Embryonic facial prominence (tissue), 1 donor: ENCODE measurements at regions not wholly inside any gene's neighbourhood (a gene's known extent, or its start where the extent isn't known, plus 50 kb on each side); places are given as distances from the start of the nearest gene placed in this dataset.
"Not testable (repeated sequence)": the region's sequence is repeated elsewhere in the genome, so short reads cannot be mapped to it uniquely, and the experiment has no call there.

Experiments used
- DNase-seq: peaks from one replicate; pipeline ENCODE4 v3.0.0-alpha.2; 2016; ENCODE audit errors: extremely low spot score

DNA sequence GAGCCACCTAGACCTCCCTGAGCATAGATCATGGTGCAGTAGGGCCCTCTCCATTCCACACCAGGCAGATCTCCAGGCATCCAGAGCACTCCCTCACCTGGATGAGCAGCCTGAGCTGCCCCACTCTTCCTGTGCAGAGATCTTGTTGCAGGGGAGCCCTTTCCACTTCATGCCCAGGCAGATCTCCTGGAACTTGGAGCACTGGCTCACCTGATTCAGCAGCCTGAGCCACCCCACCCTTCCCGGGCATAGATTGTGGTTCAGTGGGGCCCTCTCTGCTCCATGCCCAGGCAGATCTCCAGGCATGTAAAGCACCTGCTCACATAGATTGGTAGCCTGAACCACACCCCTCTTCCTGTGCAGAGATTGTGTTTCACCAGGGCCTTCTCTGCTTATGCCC lies 78.0 kb downstream of the SEC16B start:
- no peak for DNase-seq

- DNase-seq = no peak
Observed at GRCh38 chr1:177890479-177890878, 79.4 kb downstream of the SEC16B start.

GRCh38 chr1:177884479-177885021 lies 85.3 kb downstream of the SEC16B start:
- no peak for DNase-seq

GRCh38 chr1:177883581-177883980 lies 86.3 kb downstream of the SEC16B start:
- no peak for DNase-seq

DNA sequence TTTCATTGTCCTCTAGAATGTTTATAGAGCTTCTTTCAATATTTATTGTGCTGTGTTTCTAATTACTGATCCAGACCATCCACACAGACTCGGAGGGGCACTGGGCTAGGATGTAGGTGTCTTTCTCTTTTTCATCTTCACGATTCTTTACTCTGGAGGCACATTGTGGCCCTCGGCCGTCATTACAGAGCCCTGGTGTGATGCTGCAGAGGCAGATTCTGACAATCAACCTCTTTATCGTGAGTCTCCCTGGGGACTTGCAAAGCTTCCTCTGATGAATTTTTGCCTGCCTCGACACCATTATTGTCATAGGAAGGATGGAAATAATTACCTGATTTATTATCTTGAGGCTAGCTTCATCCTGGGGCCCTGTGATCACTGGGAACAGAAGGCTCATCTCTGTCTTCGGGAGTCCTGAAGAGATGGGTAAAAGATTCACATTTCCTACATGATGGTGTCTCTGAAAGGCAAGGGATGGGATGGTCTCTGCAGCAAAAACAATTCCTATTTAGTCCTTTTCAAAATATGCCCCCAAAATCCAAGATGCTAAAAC lies 89.4 kb downstream of the SEC16B start:
- DNase-seq = no peak

GRCh38 chr1:177877086-177877485 lies 92.8 kb downstream of the SEC16B start:
- DNase-seq = no peak

DNA sequence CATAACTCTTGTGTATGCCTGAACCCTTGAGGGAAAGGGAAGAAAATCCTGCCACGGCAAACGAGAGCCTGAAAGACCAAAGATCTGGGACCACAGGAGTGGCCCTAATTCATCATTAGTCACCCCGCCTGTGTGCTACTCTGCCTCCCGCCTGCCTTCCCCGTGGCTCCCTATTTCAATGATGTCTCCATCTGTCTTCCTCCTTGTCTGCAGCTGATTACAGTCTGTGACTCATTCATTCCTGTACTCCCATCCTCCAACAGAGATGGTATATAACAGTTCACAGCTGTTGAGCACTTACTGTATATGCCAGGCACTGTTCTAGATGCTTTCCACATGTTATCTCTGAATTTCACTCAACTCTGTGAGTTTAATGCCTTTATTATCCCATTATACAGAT lies 96.6 kb downstream of the SEC16B start:
- no peak for DNase-seq

- DNase-seq = no peak
Observed at GRCh38 chr1:177872308-177872900, 97.5 kb downstream of the SEC16B start.

DNA sequence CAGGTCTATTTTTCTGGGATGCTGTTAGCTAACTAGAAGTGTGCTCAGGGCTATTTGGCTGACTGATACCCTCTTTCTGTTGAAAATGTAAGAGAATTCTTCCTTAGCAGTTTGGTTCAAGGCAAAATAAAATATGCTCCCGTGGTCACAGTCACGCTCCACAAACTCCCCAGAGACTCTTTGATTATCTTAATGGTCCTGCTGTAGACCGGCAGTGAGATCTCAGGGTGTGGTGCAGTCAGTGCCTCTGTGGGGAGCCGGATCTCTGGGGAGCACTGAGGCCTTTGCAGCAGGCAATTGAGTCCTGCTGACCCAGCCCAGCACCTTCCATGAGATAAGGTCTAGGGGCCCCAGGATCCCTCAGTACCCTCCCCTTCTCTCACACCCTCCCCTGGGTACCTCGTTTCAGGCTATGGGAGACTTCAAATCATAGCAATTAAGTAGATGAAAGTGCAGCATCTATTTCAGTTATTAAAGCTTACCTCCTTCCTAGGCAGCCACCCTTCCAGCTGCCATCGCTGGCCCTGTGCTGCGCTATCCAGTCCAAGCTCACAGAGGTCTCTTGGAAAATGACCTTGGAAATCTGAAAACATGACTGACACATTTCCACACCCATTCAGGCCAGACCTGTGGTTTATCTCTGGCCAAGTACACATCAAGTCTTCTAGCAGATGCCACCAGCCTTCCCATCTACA lies 98.1 kb downstream of the SEC16B start:
- no peak for DNase-seq

DNA sequence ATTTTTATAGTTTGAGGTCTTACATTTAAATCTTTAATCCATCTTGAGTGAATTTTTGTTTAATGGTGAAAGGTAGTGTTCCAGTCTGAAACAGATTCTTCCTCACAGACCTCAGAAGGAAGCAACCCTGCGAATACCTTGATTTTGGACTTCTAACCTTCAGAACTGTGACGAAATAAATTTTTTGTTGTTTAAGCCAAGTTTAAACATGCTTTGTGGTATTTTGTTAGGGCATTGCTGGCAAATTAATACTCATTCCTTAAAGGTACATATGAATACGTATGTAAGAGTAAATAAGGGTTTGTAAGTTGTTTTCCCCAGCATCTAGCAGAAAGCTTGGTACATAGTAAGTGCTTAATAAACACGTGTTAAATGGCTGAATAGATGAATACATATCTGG lies 100.3 kb downstream of the SEC16B start:
- DNase-seq = no peak

- DNase-seq = not testable (repeated sequence)
Observed at GRCh38 chr1:177869011-177869410, 100.8 kb downstream of the SEC16B start.

GRCh38 chr1:177865807-177866206 lies 104.1 kb downstream of the SEC16B start:
- no peak for DNase-seq

DNA sequence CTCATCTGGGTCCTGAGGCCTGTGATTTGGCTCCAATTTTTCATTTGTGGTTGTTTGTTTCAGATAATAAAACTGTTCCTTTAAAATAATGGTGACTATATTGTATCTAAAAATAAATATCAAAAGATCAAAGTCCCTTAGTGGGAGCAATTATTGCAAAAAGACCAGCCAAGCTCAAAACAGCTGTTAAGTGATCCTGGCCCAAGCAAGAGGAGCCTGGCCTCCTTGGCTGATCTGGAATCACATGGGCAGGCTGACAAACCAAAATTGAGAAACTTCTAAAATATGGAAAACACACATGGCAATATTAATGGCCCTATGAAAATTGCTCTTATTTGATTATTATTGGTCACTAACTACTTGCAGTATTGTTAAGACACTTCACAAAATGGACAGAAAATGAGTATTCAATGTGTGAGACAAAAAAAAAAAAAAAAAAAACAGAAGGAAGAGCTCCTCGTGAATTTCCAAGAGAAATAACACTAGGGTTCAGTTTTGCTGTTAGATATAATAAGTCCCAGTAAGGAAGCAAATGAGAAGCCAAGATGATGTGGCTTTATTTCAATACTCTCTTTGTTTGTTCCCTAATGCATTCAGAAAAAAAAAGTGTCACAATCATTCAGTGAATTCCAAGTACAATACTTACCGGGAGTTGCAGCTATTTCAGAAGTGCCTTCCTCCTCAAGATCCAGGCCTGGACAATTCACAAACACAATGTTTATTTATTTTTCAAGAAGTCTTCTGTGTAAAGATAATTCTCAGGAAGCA lies 105.1 kb downstream of the SEC16B start:
- no peak for DNase-seq

DNA sequence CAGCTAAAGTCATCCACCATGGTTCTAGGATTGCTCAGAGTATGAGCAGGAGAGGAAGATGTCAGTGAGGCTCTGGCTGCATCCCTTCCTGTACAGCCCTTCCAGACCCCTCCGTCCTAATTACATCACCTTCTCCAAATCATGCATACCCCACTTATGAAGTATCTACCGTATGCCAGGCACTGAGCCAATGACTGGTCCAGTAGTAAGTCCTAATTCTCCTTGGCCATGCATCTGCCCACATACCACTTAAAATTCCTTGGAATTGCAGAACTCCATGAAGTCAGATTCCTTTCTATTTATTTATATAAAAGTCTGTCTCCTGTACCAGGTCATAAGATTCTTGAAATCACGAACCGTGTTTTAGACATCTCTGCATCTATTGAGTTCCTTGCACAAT lies 106.1 kb downstream of the SEC16B start:
- DNase-seq = no peak

GRCh38 chr1:177862916-177863315 lies 106.9 kb downstream of the SEC16B start:
- no peak for DNase-seq

GRCh38 chr1:177859572-177859971 lies 110.3 kb downstream of the SEC16B start:
- no peak for DNase-seq

GRCh38 chr1:177858332-177858821 lies 111.5 kb downstream of the SEC16B start:
- DNase-seq = no peak

- no peak for DNase-seq
Observed at GRCh38 chr1:177857285-177857684, 112.6 kb downstream of the SEC16B start.

GRCh38 chr1:177854951-177855350 lies 114.9 kb downstream of the SEC16B start:
- no peak for DNase-seq

DNA sequence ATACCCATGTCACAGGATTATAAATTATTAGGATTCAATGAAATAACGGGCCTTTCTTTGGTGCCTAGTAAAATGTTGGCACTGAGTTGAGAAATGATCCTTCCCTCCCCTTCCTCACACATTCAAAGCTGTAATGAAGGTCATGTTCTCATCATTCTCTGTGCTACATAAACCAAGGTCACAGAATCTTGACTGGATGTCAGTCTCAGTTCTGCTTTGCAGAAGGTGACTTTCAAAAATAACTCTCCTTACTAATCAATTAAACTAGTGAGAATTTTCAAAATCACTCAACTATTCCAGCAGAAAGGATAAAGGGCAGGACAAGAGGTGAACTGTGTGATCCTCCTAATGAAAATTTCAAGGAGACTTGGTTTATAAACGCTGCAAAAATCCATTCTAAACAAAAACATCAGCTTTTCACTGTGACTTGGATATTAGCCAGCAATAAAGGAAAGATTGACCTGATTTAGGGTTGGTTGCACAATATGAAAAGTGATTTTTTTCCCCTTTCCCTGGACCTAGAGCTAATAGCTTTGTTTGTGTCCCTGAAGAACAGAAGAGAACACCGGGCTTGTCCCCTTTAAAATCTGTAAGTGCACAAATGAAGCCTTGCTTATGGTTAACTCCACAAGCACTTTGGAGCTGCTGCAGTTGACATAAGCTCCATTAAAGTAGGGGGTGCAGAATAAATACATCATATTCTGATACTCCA lies 120.1 kb downstream of the SEC16B start:
- DNase-seq = no peak

GRCh38 chr1:177849130-177849529 lies 120.7 kb downstream of the SEC16B start:
- no peak for DNase-seq

- no peak for DNase-seq
Observed at GRCh38 chr1:177848577-177848976, 121.3 kb downstream of the SEC16B start.
